Hematopoietic multipotent progenitor cell (in vitro differentiated cells): ENCODE measurements at regions not wholly inside any gene's neighbourhood (a gene's known extent, or its start where the extent isn't known, plus 50 kb on each side); places are given as distances from the start of the nearest gene placed in this dataset. TPM values are rescaled to one million over a fixed set of nuclear protein-coding genes. Genes with fewer than 3 reads are reported as not detected.

Source experiments
- DNase-seq, 3 donors: peaks; one replicate each; pipeline ENCODE4 v3.0.0-alpha.2; 2011 to 2015; ENCODE audit warnings: low read depth in 2 of 3, low spot score in 2 of 3
- small RNA-seq: library from RNA; depleted of rRNA; stranded (forward); fragments of <200 nt; gene quantifications from one replicate; pipeline ENCODE3, GENCODE V24; 2012

- DNase-seq = no peak
Measured at GRCh38 chr4:44056721-44057151, 391.9 kb downstream of the KCTD8 start.

DNA sequence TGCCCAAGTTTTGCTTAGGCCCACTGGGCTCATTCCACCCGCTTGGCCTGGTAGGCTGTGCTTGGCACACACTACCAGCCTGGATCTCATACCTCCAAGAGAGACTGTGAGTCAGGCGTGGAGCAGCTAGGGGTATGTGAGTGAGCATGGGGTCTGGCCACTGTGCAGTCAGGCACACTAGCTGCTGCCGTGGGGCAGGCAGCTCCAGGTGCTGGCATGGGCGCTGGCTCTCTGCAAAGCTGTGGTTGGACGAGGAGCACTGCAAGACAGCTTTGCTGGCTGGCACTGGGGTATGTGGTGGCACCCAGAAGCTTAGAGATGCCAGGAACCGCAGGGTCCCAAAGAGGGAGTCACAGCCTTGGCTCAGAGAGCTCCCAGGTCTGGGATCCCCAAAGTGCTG lies 377.8 kb downstream of the KCTD8 start:
- DNase-seq = no peak

GRCh38 chr4:44071959-44072955 lies 376.4 kb downstream of the KCTD8 start:
- no peak for DNase-seq

DNA sequence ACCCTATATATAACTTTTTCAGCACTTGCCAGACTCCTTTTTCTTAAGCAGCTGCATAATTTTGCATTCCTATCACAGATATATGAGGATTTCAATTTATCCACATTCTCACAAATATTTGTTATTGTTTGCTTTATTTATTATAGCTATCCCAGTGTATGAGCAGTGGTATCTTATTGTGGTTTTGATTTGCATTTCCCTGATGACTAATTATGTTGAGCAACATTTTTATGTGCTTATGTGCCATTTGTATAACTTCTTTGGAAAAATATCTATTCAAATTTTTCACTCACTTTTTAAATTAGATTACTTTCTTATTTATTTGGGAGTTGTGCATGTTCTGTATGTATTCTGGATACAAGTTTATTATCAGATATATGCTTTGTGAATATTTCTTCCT lies 361.9 kb downstream of the KCTD8 start:
- DNase-seq = no peak

DNA sequence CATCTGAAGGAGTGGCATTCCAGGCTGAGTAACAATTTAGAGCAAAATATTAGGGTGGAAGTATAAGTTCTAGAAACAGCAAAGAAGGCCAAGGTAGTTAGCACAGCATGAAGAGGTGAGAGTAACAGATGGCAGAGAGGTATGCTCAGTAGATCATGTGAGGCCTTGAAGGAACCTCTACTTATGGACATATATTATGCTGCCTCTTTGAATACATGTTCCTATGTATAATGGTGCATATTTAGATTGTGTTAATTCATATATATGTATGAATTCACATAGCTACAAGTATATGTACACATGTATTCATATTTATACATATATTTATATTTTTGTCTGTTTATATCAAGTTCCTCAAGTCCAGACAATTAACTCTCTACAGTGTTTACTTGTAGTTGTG lies 355.2 kb downstream of the KCTD8 start:
- DNase-seq = no peak

DNA sequence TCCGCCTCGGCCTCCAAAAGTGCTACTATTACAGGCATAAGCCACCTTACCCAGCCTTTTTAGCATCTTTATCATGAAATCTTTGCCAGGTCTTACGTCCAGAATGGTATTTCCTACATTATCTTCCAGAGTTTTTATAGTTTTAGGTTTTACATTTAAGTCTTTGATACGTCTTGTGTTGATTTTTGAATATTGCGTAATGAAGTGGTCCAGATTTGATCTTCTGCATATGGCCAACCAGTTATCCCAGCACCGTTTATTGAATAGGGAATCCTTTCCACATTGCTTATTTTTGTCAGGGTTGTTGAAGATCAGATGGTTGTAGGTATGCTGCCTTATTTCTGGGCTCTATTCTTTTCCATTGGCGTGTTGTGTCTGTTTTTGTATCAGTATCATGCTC lies 349.6 kb downstream of the KCTD8 start:
- no peak for DNase-seq

DNA sequence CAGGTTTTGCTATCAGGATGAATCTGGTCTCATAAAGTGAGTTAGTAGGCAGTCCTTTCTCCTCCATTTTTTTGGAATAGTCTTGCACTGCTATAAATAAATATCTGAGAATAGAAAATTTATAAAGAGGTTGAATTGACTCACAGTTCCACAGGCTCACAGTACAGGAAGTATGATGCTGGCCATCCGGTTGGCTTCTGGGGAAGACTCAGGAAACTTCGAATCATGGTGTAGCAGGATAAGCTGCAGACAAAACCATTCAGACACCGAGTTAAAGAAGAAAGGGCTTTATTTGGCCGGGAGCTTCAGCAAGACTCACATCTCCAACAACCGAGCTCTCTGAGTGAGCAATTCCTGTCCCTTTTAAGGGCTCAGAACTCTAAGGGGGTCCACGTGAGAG lies 348.2 kb downstream of the KCTD8 start:
- DNase-seq = no peak

GRCh38 chr4:44118971-44119680 lies 329.5 kb downstream of the KCTD8 start:
- no peak for DNase-seq

DNA sequence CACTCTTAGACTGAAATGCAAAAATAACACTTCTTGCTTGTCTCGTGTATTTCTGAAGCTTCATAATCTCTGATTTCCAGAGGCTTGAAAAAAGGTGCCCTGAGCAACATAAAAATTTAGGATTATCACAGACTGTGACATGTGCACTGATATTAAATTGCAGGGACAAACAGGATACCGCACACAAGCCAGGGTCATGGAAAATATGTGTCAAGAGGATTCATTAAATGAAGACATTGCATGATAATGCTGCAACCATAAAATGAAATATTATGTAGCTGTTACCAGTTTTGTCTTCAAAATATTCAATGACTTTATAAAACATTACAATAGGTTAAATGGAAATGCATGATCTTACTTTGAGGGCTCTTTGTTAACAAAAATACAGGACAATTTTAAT lies 328.0 kb downstream of the KCTD8 start:
- no peak for DNase-seq

DNA sequence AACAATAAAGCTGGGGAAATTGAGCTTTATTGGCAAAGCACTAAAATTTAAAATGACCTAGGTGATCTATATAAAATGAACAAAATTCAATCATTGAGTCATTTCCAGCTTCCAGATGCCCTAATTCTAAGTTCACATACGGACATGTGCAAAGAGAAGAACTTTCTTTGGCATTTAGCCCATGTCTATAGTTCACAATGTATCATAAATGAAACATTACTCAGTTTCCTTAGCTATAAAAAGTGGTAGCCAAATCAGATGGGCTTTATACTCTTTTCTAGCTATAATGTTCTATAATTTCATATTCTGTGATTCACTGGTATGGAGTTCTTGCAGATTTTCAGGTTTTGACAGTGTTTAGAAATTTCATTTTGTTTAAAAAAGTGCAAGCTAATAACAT lies 327.4 kb downstream of the KCTD8 start:
- DNase-seq = no peak

Small RNA genes lying in the stretch of these regions (small RNA-seq; reads per million reads assigned to genes)
- gene AC098590.2 (not detected), gene RN7SL193P (not detected)
